AG04449 (cell line): ENCODE measurements at regions not wholly inside any gene's neighbourhood (a gene's known extent, or its start where the extent isn't known, plus 50 kb on each side); places are given as distances from the start of the nearest gene placed in this dataset.

Experiments used
- CTCF ChIA-PET: fragments of 350-600 bp; formaldehyde crosslinking; extraction: SDS; loops from one replicate; lab custom pipeline; 2021; ENCODE audit warnings: antibody characterized with exemption; lab: Yijun Ruan, JAX
- POLR2A ChIA-PET: fragments of 400-600, 350-600 bp; formaldehyde crosslinking; extraction: SDS; loops from one replicate; lab custom pipeline; 2020; ENCODE audit warnings: antibody characterized with exemption, inconsistent platforms; lab: Yijun Ruan, JAX
- DNase-seq: peaks from one replicate; pipeline ENCODE4 v3.0.0-alpha.2; 2010; ENCODE audit warnings: low read depth, low spot score
- H3K4me3 ChIP-seq: 2 replicates; pipeline ENCODE4 v1.5.1; 2011; ENCODE audit warnings: low read depth, mild to moderate bottlenecking, control low read depth, low read length
- TF ChIP-seq, protein P1 (sequence below): IDR thresholded peaks from one replicate; pipeline ENCODE4 v1.5.1; 2011; ENCODE audit warnings: mild to moderate bottlenecking, moderate library complexity, low read length, control low read depth, inconsistent platforms; ENCODE audit not compliant: insufficient read depth; ENCODE audit errors: missing control alignments

DNA sequence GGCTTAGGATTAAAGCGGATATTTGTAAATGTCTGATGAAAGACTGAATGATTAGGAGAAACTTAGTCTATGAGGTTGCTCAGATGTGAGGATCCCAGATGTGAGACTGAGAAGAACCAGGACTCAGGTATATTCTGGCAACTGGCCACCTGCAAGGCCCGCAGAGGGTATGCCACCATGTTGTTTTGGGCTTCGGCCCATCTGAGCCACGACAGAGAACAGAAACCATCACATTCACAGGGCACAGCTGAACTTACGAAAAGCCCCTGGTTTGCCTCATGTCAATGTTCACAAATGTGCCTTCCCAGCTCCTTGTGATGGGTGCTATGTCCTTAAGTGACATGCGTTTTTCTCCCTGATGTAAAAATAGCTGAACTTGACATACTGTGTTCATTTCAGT, 412.5 kb upstream of the RORA start:
- H3K4me3 ChIP-seq, result no peak overlapping the region
- ChIA-PET CTCF (no interaction called here), POLR2A (no interaction called here)
- no peak for DNase-seq
- TF ChIP-seq, protein P1, sequence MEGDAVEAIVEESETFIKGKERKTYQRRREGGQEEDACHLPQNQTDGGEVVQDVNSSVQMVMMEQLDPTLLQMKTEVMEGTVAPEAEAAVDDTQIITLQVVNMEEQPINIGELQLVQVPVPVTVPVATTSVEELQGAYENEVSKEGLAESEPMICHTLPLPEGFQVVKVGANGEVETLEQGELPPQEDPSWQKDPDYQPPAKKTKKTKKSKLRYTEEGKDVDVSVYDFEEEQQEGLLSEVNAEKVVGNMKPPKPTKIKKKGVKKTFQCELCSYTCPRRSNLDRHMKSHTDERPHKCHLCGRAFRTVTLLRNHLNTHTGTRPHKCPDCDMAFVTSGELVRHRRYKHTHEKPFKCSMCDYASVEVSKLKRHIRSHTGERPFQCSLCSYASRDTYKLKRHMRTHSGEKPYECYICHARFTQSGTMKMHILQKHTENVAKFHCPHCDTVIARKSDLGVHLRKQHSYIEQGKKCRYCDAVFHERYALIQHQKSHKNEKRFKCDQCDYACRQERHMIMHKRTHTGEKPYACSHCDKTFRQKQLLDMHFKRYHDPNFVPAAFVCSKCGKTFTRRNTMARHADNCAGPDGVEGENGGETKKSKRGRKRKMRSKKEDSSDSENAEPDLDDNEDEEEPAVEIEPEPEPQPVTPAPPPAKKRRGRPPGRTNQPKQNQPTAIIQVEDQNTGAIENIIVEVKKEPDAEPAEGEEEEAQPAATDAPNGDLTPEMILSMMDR, result no peak

GRCh38 chr15:61640756-61641155, 411.7 kb upstream of the RORA start:
- no peak overlapping the region for H3K4me3 ChIP-seq
- ChIA-PET CTCF (no interaction called here), POLR2A (no interaction called here)
- no peak for DNase-seq
- TF ChIP-seq, protein P1, result no peak

- POLR2A ChIA-PET, result no interaction called here
- CTCF ChIA-PET, result no interaction called here
Observed at GRCh38 chr15:61639491-61639890, 410.4 kb upstream of the RORA start.

DNA sequence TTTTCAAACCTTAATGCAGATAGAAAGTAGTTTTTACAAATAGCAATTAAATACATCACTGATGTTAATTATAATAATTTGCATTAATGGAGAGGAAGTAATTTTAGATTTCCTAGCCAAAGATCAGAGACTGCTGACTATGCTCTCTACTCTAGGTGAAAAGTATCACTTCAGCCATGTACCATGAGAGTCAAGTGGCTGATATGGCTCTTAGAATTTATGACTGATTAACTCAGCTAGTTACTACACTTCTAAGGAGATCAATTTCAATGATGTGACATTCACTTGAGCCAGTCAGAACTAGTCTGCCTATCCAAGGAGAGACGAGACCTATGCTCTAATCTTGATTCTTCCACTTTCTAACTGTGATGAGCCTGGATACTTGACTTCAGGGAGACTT, 405.7 kb upstream of the RORA start:
- POLR2A ChIA-PET, result no interaction called here
- no peak overlapping the region for H3K4me3 ChIP-seq
- TF ChIP-seq, protein P1, result no peak
- DNase-seq, result no peak
- CTCF ChIA-PET, result no interaction called here

More at GRCh38 chr15:61639491-61639890, 410.4 kb upstream of the RORA start:
- no peak overlapping the region for H3K4me3 ChIP-seq
- DNase-seq, result no peak
- TF ChIP-seq, protein P1, result no peak

- no peak for DNase-seq
- POLR2A ChIA-PET, result no interaction called here
Observed at GRCh38 chr15:61633951-61634350, 404.8 kb upstream of the RORA start.

GRCh38 chr15:61629269-61629668, 400.2 kb upstream of the RORA start:
- no peak for DNase-seq
- TF ChIP-seq, protein P1, result no peak
- ChIA-PET CTCF (no interaction called here), POLR2A (no interaction called here)
- H3K4me3 ChIP-seq, result no peak overlapping the region

More at GRCh38 chr15:61633951-61634350, 404.8 kb upstream of the RORA start:
- CTCF ChIA-PET, result no interaction called here
- H3K4me3 ChIP-seq, result no peak overlapping the region
- TF ChIP-seq, protein P1, result no peak
